GM19452 (cell line): ENCODE measurements at regions not wholly inside any gene's neighbourhood (a gene's known extent, or its start where the extent isn't known, plus 50 kb on each side); places are given as distances from the start of the nearest gene placed in this dataset.
"Not testable (repeated sequence)": the region's sequence is repeated elsewhere in the genome, so short reads cannot be mapped to it uniquely, and the experiment has no call there.

Source experiments
- ATAC-seq: cut with Tn5 transposase; IDR thresholded peaks from one replicate; pipeline ENCODE4 v1.9.1; 2021; ENCODE audit not compliant: unreplicated experiment

GRCh38 chr13:31515427-31515826 is 223.9 kb upstream of the RXFP2 start:
- no peak for ATAC-seq

GRCh38 chr13:31517599-31517998 is 221.7 kb upstream of the RXFP2 start:
- no peak for ATAC-seq

- no peak for ATAC-seq
These were observed 220.7 kb upstream of the RXFP2 start for GRCh38 chr13:31518645-31519044.

- ATAC-seq = no peak
These were observed 217.9 kb upstream of the RXFP2 start for GRCh38 chr13:31521435-31521834.

- no peak for ATAC-seq
These were observed 216.9 kb upstream of the RXFP2 start for GRCh38 chr13:31522396-31522795.

- ATAC-seq = no peak
These were observed 211.2 kb upstream of the RXFP2 start for GRCh38 chr13:31528176-31528575.

GRCh38 chr13:31528758-31529157 is 210.6 kb upstream of the RXFP2 start:
- no peak for ATAC-seq

- ATAC-seq = no peak
These were observed 208.4 kb upstream of the RXFP2 start for GRCh38 chr13:31530922-31531321.

GRCh38 chr13:31537052-31537451 is 202.3 kb upstream of the RXFP2 start:
- ATAC-seq = no peak

GRCh38 chr13:31538067-31539042 is 201.0 kb upstream of the RXFP2 start:
- no peak for ATAC-seq

GRCh38 chr13:31540281-31540680 is 199.0 kb upstream of the RXFP2 start:
- no peak for ATAC-seq

GRCh38 chr13:31543190-31543589 is 196.1 kb upstream of the RXFP2 start:
- ATAC-seq = no peak

- ATAC-seq = no peak
These were observed 193.7 kb upstream of the RXFP2 start for GRCh38 chr13:31545616-31546015.

- ATAC-seq = no peak
These were observed 182.9 kb upstream of the RXFP2 start for GRCh38 chr13:31556376-31556775.

GRCh38 chr13:31584221-31584620 is 155.1 kb upstream of the RXFP2 start:
- not testable (repeated sequence) for ATAC-seq

- ATAC-seq = no peak
These were observed 151.5 kb upstream of the RXFP2 start for GRCh38 chr13:31587698-31588266.

- ATAC-seq = no peak
These were observed 151.0 kb upstream of the RXFP2 start for GRCh38 chr13:31588316-31588715.

- ATAC-seq = no peak
These were observed 150.4 kb upstream of the RXFP2 start for GRCh38 chr13:31588893-31589292.

- ATAC-seq = no peak
These were observed 147.6 kb upstream of the RXFP2 start for GRCh38 chr13:31591642-31592233.

- ATAC-seq = no peak
These were observed 145.3 kb upstream of the RXFP2 start for GRCh38 chr13:31594056-31594455.

- no peak for ATAC-seq
These were observed 143.8 kb upstream of the RXFP2 start for GRCh38 chr13:31595563-31595962.

- no peak for ATAC-seq
These were observed 140.3 kb upstream of the RXFP2 start for GRCh38 chr13:31598990-31599389.
